Neural cell (in vitro differentiated cells): ENCODE measurements at regions not wholly inside any gene's neighbourhood (a gene's known extent, or its start where the extent isn't known, plus 50 kb on each side); places are given as distances from the start of the nearest gene placed in this dataset.

Source experiments
- H2AFZ ChIP-seq: fragments of 200-600, 300-800 bp; sonication (generic), shearing (Covaris generic); 2 replicates; pipeline ENCODE4 v1.6.0; 2014; ENCODE audit warnings: low read depth, mild to moderate bottlenecking, antibody characterized with exemption, low read length, moderate library complexity
- H3F3A ChIP-seq: fragments of 200-600 bp; shearing (Covaris generic); 2 replicates; pipeline ENCODE4 v1.6.1; 2016; ENCODE audit warnings: mild to moderate bottlenecking, moderate library complexity, mixed read lengths, antibody characterized with exemption, low read length; ENCODE audit not compliant: insufficient read depth, poor library complexity, severe bottlenecking
- H3K27ac ChIP-seq: fragments of 200-600, 300-800 bp; sonication (generic), shearing (Covaris generic); 2 replicates; pipeline ENCODE4 v1.5.1; 2014; ENCODE audit warnings: mild to moderate bottlenecking, low read length, moderate library complexity
- H3K27me3 ChIP-seq: fragments of 300-800, 200-600 bp; sonication (generic), shearing (Covaris generic); 2 replicates; pipeline ENCODE4 v1.6.0; 2014; ENCODE audit warnings: mild to moderate bottlenecking, low read depth, low read length, moderate library complexity; ENCODE audit not compliant: insufficient read depth
- H3K36me3 ChIP-seq: fragments of 300-800, 200-600 bp; sonication (generic), shearing (Covaris generic); 2 replicates; pipeline ENCODE4 v1.5.1; 2014; ENCODE audit warnings: mild to moderate bottlenecking, antibody characterized with exemption, low read length, moderate library complexity; ENCODE audit not compliant: insufficient read depth
- H3K4me2 ChIP-seq: fragments of 300-800, 200-600 bp; sonication (generic), shearing (Covaris generic); 2 replicates; pipeline ENCODE4 v1.6.0; 2014; ENCODE audit warnings: mild to moderate bottlenecking, low read length
- H3K4me3 ChIP-seq: fragments of 300-800, 200-600 bp; sonication (generic), shearing (Covaris generic); 2 replicates; pipeline ENCODE4 v1.5.1; 2014; ENCODE audit warnings: mild to moderate bottlenecking, low read length, moderate library complexity
- H3K79me2 ChIP-seq: fragments of 200-600 bp; shearing (Covaris generic); replicated peaks from 2 replicates; pipeline ENCODE4 v1.6.0; 2014; ENCODE audit warnings: mild to moderate bottlenecking, low read length, moderate library complexity; ENCODE audit not compliant: insufficient read depth
- H3K9ac ChIP-seq: fragments of 300-800, 200-600 bp; sonication (generic), shearing (Covaris generic); 2 replicates; pipeline ENCODE4 v1.6.1; 2016; ENCODE audit warnings: mild to moderate bottlenecking, low read length, mixed read lengths
- H3K9me2 ChIP-seq: fragments of 200-600 bp; shearing (Covaris generic); 2 replicates; pipeline ENCODE4 v1.6.1; 2016; ENCODE audit warnings: mild to moderate bottlenecking, low read length, mixed read lengths; ENCODE audit not compliant: insufficient read depth
- H3K9me3 ChIP-seq: fragments of 200-600, 300-800 bp; sonication (generic), shearing (Covaris generic); 2 replicates; pipeline ENCODE4 v1.6.1; 2016; ENCODE audit warnings: mild to moderate bottlenecking, mixed run types, low read length, moderate library complexity, mixed read lengths
- H4K20me1 ChIP-seq: fragments of 200-600 bp; shearing (Covaris generic); 2 replicates; pipeline ENCODE4 v1.6.1; 2016; ENCODE audit warnings: mild to moderate bottlenecking, mixed run types; ENCODE audit not compliant: insufficient read depth
- EP300 ChIP-seq: fragments of 450-650 bp; conservative IDR thresholded peaks from 2 replicates; pipeline ENCODE4 v1.6.1; 2014; ENCODE audit warnings: antibody characterized with exemption, mild to moderate bottlenecking, moderate library complexity; ENCODE audit not compliant: poor library complexity, severe bottlenecking
- EZH2 ChIP-seq: fragments of 200-600, 300-800 bp; shearing (Covaris generic), sonication (generic); IDR thresholded peaks from 2 replicates; pipeline ENCODE4 v1.6.1; 2014; ENCODE audit warnings: antibody characterized with exemption, low read length, borderline replicate concordance, mild to moderate bottlenecking; ENCODE audit not compliant: insufficient read depth, poor library complexity, severe bottlenecking
- MXI1 ChIP-seq: fragments of 450-650 bp; conservative IDR thresholded peaks from 2 replicates; pipeline ENCODE4 v1.6.1; 2014; ENCODE audit warnings: antibody characterized with exemption, mild to moderate bottlenecking; ENCODE audit not compliant: poor library complexity, severe bottlenecking
- POLR2AphosphoS5 ChIP-seq: IDR thresholded peaks from 2 replicates; pipeline ENCODE4 v1.6.1; 2012
- RAD21 ChIP-seq: fragments of 450-650 bp; conservative IDR thresholded peaks from 2 replicates; pipeline ENCODE4 v1.6.1; 2014; ENCODE audit warnings: antibody characterized with exemption, mild to moderate bottlenecking, moderate library complexity
- REST ChIP-seq: IDR thresholded peaks from 2 replicates; pipeline ENCODE4 v1.6.1; 2012; ENCODE audit warnings: borderline replicate concordance
- TF ChIP-seq, protein P1 (sequence below): fragments of 450-650 bp; IDR thresholded peaks from 2 replicates; pipeline ENCODE4 v1.5.1; 2014; ENCODE audit warnings: antibody characterized with exemption, mild to moderate bottlenecking, moderate library complexity; ENCODE audit not compliant: poor library complexity, severe bottlenecking

GRCh38 chr3:79906106-79906505 lies 138.3 kb upstream of the ROBO1 start:
- Histone ChIP-seq H3K79me2 (no peaks in the 10 kb centered on the region), H2AFZ (no peak overlapping the region), H3K27ac (no peak overlapping the region), H3F3A (no peaks in the 10 kb centered on the region), H3K4me3 (no peak overlapping the region), H3K9me3 (no peaks in the 10 kb centered on the region), H3K9ac (no peak overlapping the region), H3K36me3 (no peaks in the 10 kb centered on the region), H3K4me2 (no peak overlapping the region), H4K20me1 (no peaks in the 10 kb centered on the region), H3K9me2 (no peaks in the 10 kb centered on the region), H3K27me3 (no peaks in the 10 kb centered on the region)
- no peak for TF ChIP-seq REST
- TF ChIP-seq, protein P1, sequence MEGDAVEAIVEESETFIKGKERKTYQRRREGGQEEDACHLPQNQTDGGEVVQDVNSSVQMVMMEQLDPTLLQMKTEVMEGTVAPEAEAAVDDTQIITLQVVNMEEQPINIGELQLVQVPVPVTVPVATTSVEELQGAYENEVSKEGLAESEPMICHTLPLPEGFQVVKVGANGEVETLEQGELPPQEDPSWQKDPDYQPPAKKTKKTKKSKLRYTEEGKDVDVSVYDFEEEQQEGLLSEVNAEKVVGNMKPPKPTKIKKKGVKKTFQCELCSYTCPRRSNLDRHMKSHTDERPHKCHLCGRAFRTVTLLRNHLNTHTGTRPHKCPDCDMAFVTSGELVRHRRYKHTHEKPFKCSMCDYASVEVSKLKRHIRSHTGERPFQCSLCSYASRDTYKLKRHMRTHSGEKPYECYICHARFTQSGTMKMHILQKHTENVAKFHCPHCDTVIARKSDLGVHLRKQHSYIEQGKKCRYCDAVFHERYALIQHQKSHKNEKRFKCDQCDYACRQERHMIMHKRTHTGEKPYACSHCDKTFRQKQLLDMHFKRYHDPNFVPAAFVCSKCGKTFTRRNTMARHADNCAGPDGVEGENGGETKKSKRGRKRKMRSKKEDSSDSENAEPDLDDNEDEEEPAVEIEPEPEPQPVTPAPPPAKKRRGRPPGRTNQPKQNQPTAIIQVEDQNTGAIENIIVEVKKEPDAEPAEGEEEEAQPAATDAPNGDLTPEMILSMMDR = no peak

GRCh38 chr3:79902151-79902550 lies 134.4 kb upstream of the ROBO1 start:
- Histone ChIP-seq H2AFZ (no peak overlapping the region), H3K79me2 (no peaks in the 10 kb centered on the region), H3K9ac (no peak overlapping the region), H3K27me3 (no peaks in the 10 kb centered on the region), H3K4me2 (no peak overlapping the region), H3K4me3 (no peak overlapping the region), H4K20me1 (no peaks in the 10 kb centered on the region), H3K9me3 (no peaks in the 10 kb centered on the region), H3K27ac (no peak overlapping the region), H3K9me2 (no peaks in the 10 kb centered on the region), H3K36me3 (no peaks in the 10 kb centered on the region), H3F3A (no peaks in the 10 kb centered on the region)
- TF ChIP-seq, protein P1 = no peak
- no peak for TF ChIP-seq POLR2AphosphoS5
- TF ChIP-seq EP300 = no peak
- TF ChIP-seq MXI1 = no peak
- TF ChIP-seq EZH2 = no peak
- TF ChIP-seq RAD21 = no peak
